Fibroblast of lung (primary cell): ENCODE measurements at regions not wholly inside any gene's neighbourhood (a gene's known extent, or its start where the extent isn't known, plus 50 kb on each side); places are given as distances from the start of the nearest gene placed in this dataset.

Experiments
- EZH2 ChIP-seq: IDR thresholded peaks from 2 replicates; pipeline ENCODE4 v1.5.1; 2012; ENCODE audit warnings: low read length, control low read depth, mild to moderate bottlenecking; ENCODE audit errors: missing control alignments
- TF ChIP-seq, protein P1 (sequence below), 2 donors: IDR thresholded peaks in 1 of 2; conservative IDR thresholded peaks in 1 of 2; 1 replicate in 1 of 2; 2 replicates in 1 of 2; pipeline ENCODE4 v1.5.1; 2011 to 2012; ENCODE audit warnings: low read length in 2 of 2, control low read depth in 1 of 2, inconsistent platforms in 1 of 2, low read depth in 1 of 2, mild to moderate bottlenecking in 1 of 2

DNA sequence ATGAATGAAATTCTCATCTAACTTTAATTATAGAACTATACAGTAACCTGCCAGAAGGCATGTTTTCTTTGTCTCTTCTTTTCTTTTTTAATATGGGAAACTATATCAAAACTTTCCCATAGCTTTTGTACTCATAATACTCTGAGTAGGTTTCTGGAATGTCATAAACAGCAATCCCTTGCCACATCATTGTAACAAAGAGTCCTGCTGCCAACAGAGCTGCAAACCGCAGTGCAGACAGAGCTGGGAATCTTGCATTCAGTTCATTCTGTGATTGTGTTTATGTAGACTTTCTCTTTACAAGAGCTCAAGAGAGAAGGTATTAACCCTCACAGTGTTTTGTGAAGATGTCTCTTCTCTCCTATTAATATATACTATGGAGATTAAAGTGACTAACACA, 304.4 kb upstream of the SLIT2 start:
- TF ChIP-seq, protein P1, sequence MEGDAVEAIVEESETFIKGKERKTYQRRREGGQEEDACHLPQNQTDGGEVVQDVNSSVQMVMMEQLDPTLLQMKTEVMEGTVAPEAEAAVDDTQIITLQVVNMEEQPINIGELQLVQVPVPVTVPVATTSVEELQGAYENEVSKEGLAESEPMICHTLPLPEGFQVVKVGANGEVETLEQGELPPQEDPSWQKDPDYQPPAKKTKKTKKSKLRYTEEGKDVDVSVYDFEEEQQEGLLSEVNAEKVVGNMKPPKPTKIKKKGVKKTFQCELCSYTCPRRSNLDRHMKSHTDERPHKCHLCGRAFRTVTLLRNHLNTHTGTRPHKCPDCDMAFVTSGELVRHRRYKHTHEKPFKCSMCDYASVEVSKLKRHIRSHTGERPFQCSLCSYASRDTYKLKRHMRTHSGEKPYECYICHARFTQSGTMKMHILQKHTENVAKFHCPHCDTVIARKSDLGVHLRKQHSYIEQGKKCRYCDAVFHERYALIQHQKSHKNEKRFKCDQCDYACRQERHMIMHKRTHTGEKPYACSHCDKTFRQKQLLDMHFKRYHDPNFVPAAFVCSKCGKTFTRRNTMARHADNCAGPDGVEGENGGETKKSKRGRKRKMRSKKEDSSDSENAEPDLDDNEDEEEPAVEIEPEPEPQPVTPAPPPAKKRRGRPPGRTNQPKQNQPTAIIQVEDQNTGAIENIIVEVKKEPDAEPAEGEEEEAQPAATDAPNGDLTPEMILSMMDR (conservative IDR thresholded peaks at IDR 0.05 in 1 of 2, IDR thresholded peaks at IDR 0.05 in 1 of 2; ENCODE audit: low read depth in 1 of 2, low read length in 2 of 2): no peak
- no peak for TF ChIP-seq EZH2
